ENCODE measurements at regions not wholly inside any gene's neighbourhood (a gene's known extent, or its start where the extent isn't known, plus 50 kb on each side); places are given as distances from the start of the nearest gene placed in this dataset.

DNA sequence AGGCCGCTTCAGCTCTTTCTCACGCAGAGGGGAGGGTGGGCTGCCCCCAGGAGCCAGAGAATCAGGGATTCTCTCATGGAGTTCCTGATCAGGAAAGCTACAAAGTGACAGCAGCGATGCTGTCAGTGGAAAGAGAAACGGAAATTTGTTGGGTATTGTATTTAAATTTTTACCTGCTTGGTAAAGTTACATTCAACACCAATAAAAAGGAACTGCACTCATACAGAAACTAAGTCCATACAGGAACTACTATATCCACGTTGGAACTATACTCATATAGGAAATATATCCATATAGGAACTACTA lies 325.5 kb upstream of the IRX4 start:
- TF ChIP-seq, protein P1, sequence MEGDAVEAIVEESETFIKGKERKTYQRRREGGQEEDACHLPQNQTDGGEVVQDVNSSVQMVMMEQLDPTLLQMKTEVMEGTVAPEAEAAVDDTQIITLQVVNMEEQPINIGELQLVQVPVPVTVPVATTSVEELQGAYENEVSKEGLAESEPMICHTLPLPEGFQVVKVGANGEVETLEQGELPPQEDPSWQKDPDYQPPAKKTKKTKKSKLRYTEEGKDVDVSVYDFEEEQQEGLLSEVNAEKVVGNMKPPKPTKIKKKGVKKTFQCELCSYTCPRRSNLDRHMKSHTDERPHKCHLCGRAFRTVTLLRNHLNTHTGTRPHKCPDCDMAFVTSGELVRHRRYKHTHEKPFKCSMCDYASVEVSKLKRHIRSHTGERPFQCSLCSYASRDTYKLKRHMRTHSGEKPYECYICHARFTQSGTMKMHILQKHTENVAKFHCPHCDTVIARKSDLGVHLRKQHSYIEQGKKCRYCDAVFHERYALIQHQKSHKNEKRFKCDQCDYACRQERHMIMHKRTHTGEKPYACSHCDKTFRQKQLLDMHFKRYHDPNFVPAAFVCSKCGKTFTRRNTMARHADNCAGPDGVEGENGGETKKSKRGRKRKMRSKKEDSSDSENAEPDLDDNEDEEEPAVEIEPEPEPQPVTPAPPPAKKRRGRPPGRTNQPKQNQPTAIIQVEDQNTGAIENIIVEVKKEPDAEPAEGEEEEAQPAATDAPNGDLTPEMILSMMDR (IDR thresholded peaks at IDR 0.05): no peak
- TF ChIP-seq POLR2A (IDR thresholded peaks at IDR 0.05): no peak
- no peak for TF ChIP-seq EP300 (IDR thresholded peaks at IDR 0.05)
